ENCODE measurements at regions not wholly inside any gene's neighbourhood (a gene's known extent, or its start where the extent isn't known, plus 50 kb on each side); places are given as distances from the start of the nearest gene placed in this dataset.
"Not testable (repeated sequence)": the region's sequence is repeated elsewhere in the genome, so short reads cannot be mapped to it uniquely, and the experiment has no call there.

- DNase-seq: peak; percentile 23 to 78
- Histone ChIP-seq H3K4me1 (ENCODE audit: control insufficient read depth in 3 of 3, insufficient read depth in 2 of 3, low read depth in 1 of 3, low read length in 2 of 3) (peaks cover 5 to 7% (median 7%) of the 10 kb centered on the region in 3 donors), H3K9me3 (ENCODE audit: control insufficient read depth in 2 of 2, insufficient read depth in 1 of 2, low read depth in 1 of 2, low read length in 1 of 2) (peaks cover 0 to 7% of the 10 kb centered on the region in 2 donors), H3K27me3 (ENCODE audit: control insufficient read depth in 3 of 3, insufficient read depth in 3 of 3, low read length in 3 of 3) (no peaks in the 10 kb centered on the region), H3K4me3 (ENCODE audit: low read depth in 1 of 3, low read length in 3 of 3) (no peak overlapping the region), H3K36me3 (ENCODE audit: control insufficient read depth in 3 of 3, insufficient read depth in 2 of 3, low read depth in 1 of 3, low read length in 3 of 3) (no peaks in the 10 kb centered on the region), H3K27ac (ENCODE audit: low read depth in 1 of 3, low read length in 2 of 3) (peak overlapping the region in 1 of 3 donors; percentile 78)
- no peak for FAIRE-seq
- WGBS, 3 donors: 17 to 42% (median 29%) methylated on average over 5 of the region's 5 CpGs
Measured at GRCh38 chr5:115423541-115423940, 121.0 kb downstream of the FEM1C start.

DNA sequence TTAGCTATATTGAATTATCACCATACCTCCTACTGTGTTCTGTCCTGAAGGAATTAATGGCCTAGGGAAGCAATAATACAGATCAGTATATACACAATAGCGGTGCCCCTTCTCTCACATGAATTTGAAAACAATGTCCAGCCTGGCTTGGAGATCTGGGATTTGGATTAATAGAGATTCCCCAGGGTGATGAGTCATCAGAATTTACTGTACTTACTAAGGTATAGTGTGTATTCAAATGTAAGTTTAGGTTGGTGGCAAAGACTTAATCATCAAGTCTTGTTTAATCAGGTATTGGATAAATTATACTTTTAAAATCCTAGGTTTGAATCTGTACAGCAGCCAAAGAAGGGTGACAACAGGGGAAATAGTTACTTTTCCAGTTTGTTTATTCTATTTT is 121.5 kb downstream of the FEM1C start:
- FAIRE-seq (no peak), DNase-seq (no peak)
- Histone ChIP-seq H3K27me3 (ENCODE audit: control insufficient read depth in 3 of 3, insufficient read depth in 3 of 3, low read length in 3 of 3) (no peaks in the 10 kb centered on the region), H3K4me1 (ENCODE audit: control insufficient read depth in 3 of 3, insufficient read depth in 2 of 3, low read depth in 1 of 3, low read length in 2 of 3) (peaks cover 5 to 8% (median 7%) of the 10 kb centered on the region in 3 donors), H3K4me3 (ENCODE audit: low read depth in 1 of 3, low read length in 3 of 3) (no peak overlapping the region), H3K36me3 (ENCODE audit: control insufficient read depth in 3 of 3, insufficient read depth in 2 of 3, low read depth in 1 of 3, low read length in 3 of 3) (no peaks in the 10 kb centered on the region), H3K9me3 (ENCODE audit: control insufficient read depth in 2 of 2, insufficient read depth in 1 of 2, low read depth in 1 of 2, low read length in 1 of 2) (peaks cover 0 to 9% of the 10 kb centered on the region in 2 donors), H3K27ac (ENCODE audit: low read depth in 1 of 3, low read length in 2 of 3) (peak overlapping the region in 1 of 3 donors; percentile 55)
- WGBS, 3 donors: 79 to 97% (median 86%) methylated on average over 1 of the region's 1 CpG

DNA sequence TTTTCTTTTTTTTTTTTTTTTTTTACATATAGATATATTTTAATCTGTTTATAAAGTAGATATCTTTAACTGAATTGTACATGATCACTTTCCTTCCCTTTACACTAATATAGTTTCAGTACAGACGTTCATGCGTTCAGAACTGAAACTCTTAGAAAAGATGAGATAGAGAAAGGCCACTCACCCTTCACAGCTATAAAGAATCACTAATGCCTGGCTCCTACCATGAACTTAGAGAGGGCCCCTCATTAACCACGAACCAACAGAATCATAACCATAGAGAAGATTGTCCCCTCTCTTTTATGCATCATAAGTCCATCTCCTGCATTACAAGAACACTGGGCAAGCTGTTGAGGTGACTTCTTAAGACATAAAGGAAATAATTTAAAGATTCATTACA is 123.8 kb downstream of the FEM1C start:
- H3K36me3 ChIP-seq (ENCODE audit: control insufficient read depth in 3 of 3, insufficient read depth in 2 of 3, low read depth in 1 of 3, low read length in 3 of 3); FAIRE-seq; H3K27me3 ChIP-seq (ENCODE audit: control insufficient read depth in 3 of 3, insufficient read depth in 3 of 3, low read length in 3 of 3); H3K4me3 ChIP-seq (ENCODE audit: low read depth in 1 of 3, low read length in 3 of 3); H3K27ac ChIP-seq (ENCODE audit: low read depth in 1 of 3, low read length in 2 of 3); H3K9me3 ChIP-seq (ENCODE audit: control insufficient read depth in 2 of 2, insufficient read depth in 1 of 2, low read depth in 1 of 2, low read length in 1 of 2); DNase-seq: not testable (repeated sequence)
- no CpG with 5 or more reads among the region's 3 CpGs for WGBS, 3 donors
- peaks cover 9 to 12% (median 11%) of the 10 kb centered on the region in 3 donors for H3K4me1 ChIP-seq (ENCODE audit: control insufficient read depth in 3 of 3, insufficient read depth in 2 of 3, low read depth in 1 of 3, low read length in 2 of 3)

DNA sequence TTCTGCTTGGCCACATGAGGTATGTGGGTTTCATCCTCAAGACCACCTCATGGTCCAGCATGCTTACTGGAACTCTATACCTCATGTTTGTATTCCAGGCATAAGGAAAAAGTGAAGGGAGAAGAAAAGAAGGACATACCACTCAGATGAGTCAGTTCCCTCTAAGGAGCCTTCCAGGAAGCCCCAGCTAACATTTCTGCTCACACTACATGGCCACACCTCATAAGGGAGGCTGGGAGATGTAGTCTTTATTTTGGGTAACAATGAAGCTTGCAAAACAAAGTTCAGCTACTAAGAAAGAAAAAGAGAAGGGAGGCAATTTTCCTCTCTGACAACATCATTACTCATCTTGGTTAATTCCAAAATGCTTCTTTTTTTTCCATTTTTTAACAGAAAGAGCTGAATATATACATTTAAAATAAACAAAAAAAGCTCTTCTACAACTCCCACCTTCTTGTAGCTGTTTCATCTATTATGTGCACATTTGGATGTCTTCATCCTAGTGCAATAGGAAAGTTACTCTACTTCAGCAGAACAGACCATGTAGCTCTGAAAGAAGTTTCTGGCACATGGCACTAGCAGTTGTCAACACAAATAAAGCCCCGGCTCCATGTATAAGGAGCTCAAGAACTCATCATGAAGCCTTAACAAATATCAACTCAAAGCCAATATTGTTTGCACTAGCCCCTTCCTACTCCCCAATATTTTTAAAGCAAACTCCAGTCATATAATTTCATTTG is 123.6 kb upstream of the CCDC112 start:
- Histone ChIP-seq H3K4me1 (ENCODE audit: control insufficient read depth in 3 of 3, insufficient read depth in 2 of 3, low read depth in 1 of 3, low read length in 2 of 3) (peaks cover 11 to 19% (median 12%) of the 10 kb centered on the region in 3 donors), H3K36me3 (ENCODE audit: control insufficient read depth in 3 of 3, insufficient read depth in 2 of 3, low read depth in 1 of 3, low read length in 3 of 3) (no peaks in the 10 kb centered on the region), H3K4me3 (ENCODE audit: low read depth in 1 of 3, low read length in 3 of 3) (no peak overlapping the region), H3K9me3 (ENCODE audit: control insufficient read depth in 2 of 2, insufficient read depth in 1 of 2, low read depth in 1 of 2, low read length in 1 of 2) (peaks cover 0 to 9% of the 10 kb centered on the region in 2 donors), H3K27ac (ENCODE audit: low read depth in 1 of 3, low read length in 2 of 3) (peak overlapping the region in 2 of 3 donors; percentile 32), H3K27me3 (ENCODE audit: control insufficient read depth in 3 of 3, insufficient read depth in 3 of 3, low read length in 3 of 3) (no peaks in the 10 kb centered on the region)
- FAIRE-seq (no peak), DNase-seq (peak in 1 of 2 donors; percentile 59)
- WGBS, 3 donors: 73 to 97% (median 82%) methylated on average over 1 of the region's 1 CpG

DNA sequence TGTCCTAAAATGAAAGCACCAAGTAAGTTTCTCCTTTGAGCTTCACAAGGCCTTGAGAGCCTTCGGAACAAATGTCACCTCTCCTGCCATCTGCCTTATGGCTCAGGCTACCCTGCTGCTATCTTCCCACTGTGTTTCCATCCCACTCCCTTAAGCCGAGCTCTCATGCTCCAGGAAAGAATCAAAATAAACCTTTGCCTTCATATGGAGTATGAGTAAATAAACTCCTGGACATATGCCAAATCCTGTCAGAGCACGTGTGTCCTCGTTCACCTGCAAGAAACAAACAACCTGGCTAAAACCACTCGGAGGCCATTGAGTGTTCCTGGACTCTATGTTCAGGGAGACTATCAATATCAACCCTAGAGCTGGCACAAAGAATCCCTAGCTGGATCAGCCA is 122.3 kb upstream of the CCDC112 start:
- H3K27ac ChIP-seq (ENCODE audit: low read depth in 1 of 3, low read length in 2 of 3): peak overlapping the region in 2 of 3 donors; percentile 5 to 73
- peaks cover 11 to 32% (median 14%) of the 10 kb centered on the region in 3 donors for H3K4me1 ChIP-seq (ENCODE audit: control insufficient read depth in 3 of 3, insufficient read depth in 2 of 3, low read depth in 1 of 3, low read length in 2 of 3)
- H3K36me3 ChIP-seq (ENCODE audit: control insufficient read depth in 3 of 3, insufficient read depth in 2 of 3, low read depth in 1 of 3, low read length in 3 of 3): no peaks in the 10 kb centered on the region
- no peaks in the 10 kb centered on the region for H3K27me3 ChIP-seq (ENCODE audit: control insufficient read depth in 3 of 3, insufficient read depth in 3 of 3, low read length in 3 of 3)
- 14 to 54% (median 28%) methylated on average over 5 of the region's 5 CpGs for WGBS, 3 donors
- DNase-seq: peak; percentile 68 to 95
- H3K9me3 ChIP-seq (ENCODE audit: control insufficient read depth in 2 of 2, insufficient read depth in 1 of 2, low read depth in 1 of 2, low read length in 1 of 2): peaks cover 0 to 9% of the 10 kb centered on the region in 2 donors
- no peak overlapping the region for H3K4me3 ChIP-seq (ENCODE audit: low read depth in 1 of 3, low read length in 3 of 3)
- FAIRE-seq: no peak

DNA sequence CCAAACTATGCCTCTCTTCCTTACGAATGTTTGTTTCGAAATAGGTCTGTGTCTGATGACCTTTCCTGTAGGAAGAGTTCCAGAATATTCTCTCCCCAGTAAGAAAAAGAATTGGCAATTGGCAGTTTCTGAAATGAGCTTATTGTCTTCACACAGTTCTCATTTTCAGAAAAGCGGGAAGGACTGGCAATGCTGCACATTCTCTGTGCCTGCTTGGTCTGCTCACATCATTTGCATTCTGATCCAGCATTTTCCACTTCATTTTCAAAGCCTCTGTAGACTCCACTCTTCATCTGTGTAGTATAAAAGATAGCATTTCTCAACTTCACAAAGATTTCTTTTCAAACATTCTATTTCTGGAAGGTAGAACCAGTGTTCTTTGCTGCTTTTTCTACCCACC is 120.6 kb upstream of the CCDC112 start:
- no peak overlapping the region for H3K4me3 ChIP-seq (ENCODE audit: low read depth in 1 of 3, low read length in 3 of 3)
- FAIRE-seq (no peak), DNase-seq (no peak)
- H3K9me3 ChIP-seq (ENCODE audit: control insufficient read depth in 2 of 2, insufficient read depth in 1 of 2, low read depth in 1 of 2, low read length in 1 of 2): peaks cover 0 to 9% of the 10 kb centered on the region in 2 donors
- H3K36me3 ChIP-seq (ENCODE audit: control insufficient read depth in 3 of 3, insufficient read depth in 2 of 3, low read depth in 1 of 3, low read length in 3 of 3): no peaks in the 10 kb centered on the region
- no peaks in the 10 kb centered on the region for H3K27me3 ChIP-seq (ENCODE audit: control insufficient read depth in 3 of 3, insufficient read depth in 3 of 3, low read length in 3 of 3)
- no peak overlapping the region for H3K27ac ChIP-seq (ENCODE audit: low read depth in 1 of 3, low read length in 2 of 3)
- peaks cover 11 to 32% (median 12%) of the 10 kb centered on the region in 3 donors for H3K4me1 ChIP-seq (ENCODE audit: control insufficient read depth in 3 of 3, insufficient read depth in 2 of 3, low read depth in 1 of 3, low read length in 2 of 3)
- 82 to 90% (median 90%) methylated on average over 3 of the region's 3 CpGs for WGBS, 3 donors

DNA sequence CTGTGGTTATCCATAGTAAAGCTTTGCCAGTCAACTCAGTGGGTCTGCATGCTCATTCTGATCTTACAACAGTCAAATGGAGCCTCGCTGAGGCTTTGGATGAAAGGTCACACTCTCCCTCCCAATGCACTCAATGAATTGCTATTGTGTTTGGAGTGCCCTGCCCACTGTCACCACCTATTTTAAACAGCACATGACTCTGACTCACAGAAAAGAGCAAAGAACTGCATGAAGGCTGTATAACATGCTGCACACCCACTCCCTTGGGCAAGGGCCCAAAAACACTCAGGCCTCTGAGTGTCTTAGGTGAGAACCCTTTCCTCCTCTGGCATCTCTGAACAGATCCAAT is 118.7 kb upstream of the CCDC112 start:
- Histone ChIP-seq H3K9me3 (ENCODE audit: control insufficient read depth in 2 of 2, insufficient read depth in 1 of 2, low read depth in 1 of 2, low read length in 1 of 2) (peaks cover 0 to 9% of the 10 kb centered on the region in 2 donors), H3K4me1 (ENCODE audit: control insufficient read depth in 3 of 3, insufficient read depth in 2 of 3, low read depth in 1 of 3, low read length in 2 of 3) (peaks cover 10 to 32% (median 11%) of the 10 kb centered on the region in 3 donors), H3K27ac (ENCODE audit: low read depth in 1 of 3, low read length in 2 of 3) (peak overlapping the region; percentile 78 to 87 (median 79)), H3K27me3 (ENCODE audit: control insufficient read depth in 3 of 3, insufficient read depth in 3 of 3, low read length in 3 of 3) (no peaks in the 10 kb centered on the region), H3K4me3 (ENCODE audit: low read depth in 1 of 3, low read length in 3 of 3) (no peak overlapping the region), H3K36me3 (ENCODE audit: control insufficient read depth in 3 of 3, insufficient read depth in 2 of 3, low read depth in 1 of 3, low read length in 3 of 3) (no peaks in the 10 kb centered on the region)
- 8 to 43% (median 21%) methylated on average over 1 of the region's 1 CpG for WGBS, 3 donors
- peak; percentile 93 to 98 for DNase-seq
- FAIRE-seq: no peak

- H3K9me3 ChIP-seq (ENCODE audit: control insufficient read depth in 2 of 2, insufficient read depth in 1 of 2, low read depth in 1 of 2, low read length in 1 of 2): peaks cover 0 to 9% of the 10 kb centered on the region in 2 donors
- peak; percentile 35 to 70 for DNase-seq
- no peaks in the 10 kb centered on the region for H3K36me3 ChIP-seq (ENCODE audit: control insufficient read depth in 3 of 3, insufficient read depth in 2 of 3, low read depth in 1 of 3, low read length in 3 of 3)
- peaks cover 7 to 32% (median 7%) of the 10 kb centered on the region in 3 donors for H3K4me1 ChIP-seq (ENCODE audit: control insufficient read depth in 3 of 3, insufficient read depth in 2 of 3, low read depth in 1 of 3, low read length in 2 of 3)
- WGBS, 3 donors: 15 to 49% (median 29%) methylated on average over 5 of the region's 5 CpGs
- no peak for FAIRE-seq
- no peaks in the 10 kb centered on the region for H3K27me3 ChIP-seq (ENCODE audit: control insufficient read depth in 3 of 3, insufficient read depth in 3 of 3, low read length in 3 of 3)
- peak overlapping the region; percentile 78 to 87 (median 79) for H3K27ac ChIP-seq (ENCODE audit: low read depth in 1 of 3, low read length in 2 of 3)
- H3K4me3 ChIP-seq (ENCODE audit: low read depth in 1 of 3, low read length in 3 of 3): no peak overlapping the region
Measured at GRCh38 chr5:115414406-115415142, 118.1 kb upstream of the CCDC112 start.

Measured in small intestine (tissue), 7 donors.